LNCaP clone FGC (cell line): ENCODE measurements at regions not wholly inside any gene's neighbourhood (a gene's known extent, or its start where the extent isn't known, plus 50 kb on each side); places are given as distances from the start of the nearest gene placed in this dataset.

Experiments
- DNase-seq: peaks from one replicate; pipeline ENCODE4 v3.0.0-alpha.2; 2011; ENCODE audit warnings: low read depth
- H3K4me3 ChIP-seq: 2 replicates; pipeline ENCODE4 v1.5.1; 2011; ENCODE audit warnings: mild to moderate bottlenecking, low read depth, low read length, control low read depth
- TF ChIP-seq, protein P1 (sequence below): IDR thresholded peaks from 2 replicates; pipeline ENCODE4 v1.5.1; 2012; ENCODE audit warnings: mild to moderate bottlenecking; ENCODE audit not compliant: control insufficient read depth, insufficient read depth; ENCODE audit errors: extremely low read depth

DNA sequence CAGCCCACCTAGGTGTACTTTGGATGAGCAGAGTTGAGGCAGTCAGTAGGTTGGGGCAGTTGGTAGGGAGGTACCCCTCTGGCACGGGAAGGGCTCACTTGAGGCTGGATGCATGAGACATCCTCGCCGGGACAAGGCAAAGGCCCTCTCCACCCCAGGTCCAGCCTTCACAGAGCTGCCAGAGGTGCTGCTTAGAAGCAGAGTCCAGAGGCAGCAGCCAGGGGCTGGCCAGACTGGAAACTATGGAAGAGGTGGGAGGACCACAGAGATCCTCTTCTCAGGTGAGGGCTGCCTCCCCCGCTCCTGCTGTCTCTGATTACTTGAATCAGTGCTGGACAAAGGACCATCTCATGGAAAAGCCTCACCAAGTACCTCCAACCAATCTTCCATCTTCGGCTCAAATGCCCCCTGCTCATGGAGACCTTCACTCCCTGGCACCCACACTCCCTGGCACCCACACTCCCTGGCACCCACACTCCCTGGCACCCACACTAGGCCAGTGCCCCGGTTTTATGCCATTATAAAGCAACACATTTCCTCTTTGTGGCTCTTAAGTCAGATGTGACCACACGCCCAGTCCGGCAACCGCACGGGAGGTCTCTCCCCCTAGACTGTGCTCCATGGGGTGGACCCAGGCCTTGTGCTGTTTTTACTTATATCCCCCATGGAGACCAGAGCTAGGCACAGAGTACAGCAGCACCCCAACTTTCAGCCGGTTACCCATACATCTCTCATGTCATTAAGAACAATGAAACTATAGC lies 100.1 kb downstream of the YTHDF1 start:
- TF ChIP-seq, protein P1, sequence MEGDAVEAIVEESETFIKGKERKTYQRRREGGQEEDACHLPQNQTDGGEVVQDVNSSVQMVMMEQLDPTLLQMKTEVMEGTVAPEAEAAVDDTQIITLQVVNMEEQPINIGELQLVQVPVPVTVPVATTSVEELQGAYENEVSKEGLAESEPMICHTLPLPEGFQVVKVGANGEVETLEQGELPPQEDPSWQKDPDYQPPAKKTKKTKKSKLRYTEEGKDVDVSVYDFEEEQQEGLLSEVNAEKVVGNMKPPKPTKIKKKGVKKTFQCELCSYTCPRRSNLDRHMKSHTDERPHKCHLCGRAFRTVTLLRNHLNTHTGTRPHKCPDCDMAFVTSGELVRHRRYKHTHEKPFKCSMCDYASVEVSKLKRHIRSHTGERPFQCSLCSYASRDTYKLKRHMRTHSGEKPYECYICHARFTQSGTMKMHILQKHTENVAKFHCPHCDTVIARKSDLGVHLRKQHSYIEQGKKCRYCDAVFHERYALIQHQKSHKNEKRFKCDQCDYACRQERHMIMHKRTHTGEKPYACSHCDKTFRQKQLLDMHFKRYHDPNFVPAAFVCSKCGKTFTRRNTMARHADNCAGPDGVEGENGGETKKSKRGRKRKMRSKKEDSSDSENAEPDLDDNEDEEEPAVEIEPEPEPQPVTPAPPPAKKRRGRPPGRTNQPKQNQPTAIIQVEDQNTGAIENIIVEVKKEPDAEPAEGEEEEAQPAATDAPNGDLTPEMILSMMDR, result no peak
- DNase-seq, result no peak
- no peak overlapping the region for H3K4me3 ChIP-seq

DNA sequence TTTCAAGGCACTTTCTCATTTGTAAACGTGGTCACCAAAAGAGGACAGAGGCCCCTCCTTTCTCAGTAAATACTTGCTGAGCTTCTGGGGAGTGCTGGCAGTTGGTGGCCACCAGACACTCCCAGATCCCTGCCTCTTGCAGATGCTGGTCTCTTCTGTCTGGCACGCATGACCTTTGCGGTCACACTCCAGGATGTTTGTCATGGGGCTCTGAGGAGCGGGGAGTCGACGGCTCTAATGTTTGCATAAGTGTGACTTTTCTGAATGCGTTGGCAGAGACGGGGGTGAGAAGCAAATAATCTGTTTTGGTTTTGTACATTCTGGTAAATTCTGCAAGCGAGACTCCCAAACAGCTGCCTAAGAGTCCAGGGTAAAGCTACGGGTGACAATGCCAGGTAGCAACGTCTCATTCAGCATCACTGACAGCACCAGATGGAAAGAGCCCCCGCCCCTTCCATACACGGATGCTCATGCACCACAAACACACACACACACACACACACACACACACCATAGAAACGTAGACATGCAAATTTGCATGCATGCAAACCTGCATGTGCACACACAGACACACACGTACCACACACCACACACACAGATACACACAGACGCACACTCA lies 101.1 kb downstream of the YTHDF1 start:
- H3K4me3 ChIP-seq, result no peak overlapping the region
- TF ChIP-seq, protein P1, result no peak
- no peak for DNase-seq

DNA sequence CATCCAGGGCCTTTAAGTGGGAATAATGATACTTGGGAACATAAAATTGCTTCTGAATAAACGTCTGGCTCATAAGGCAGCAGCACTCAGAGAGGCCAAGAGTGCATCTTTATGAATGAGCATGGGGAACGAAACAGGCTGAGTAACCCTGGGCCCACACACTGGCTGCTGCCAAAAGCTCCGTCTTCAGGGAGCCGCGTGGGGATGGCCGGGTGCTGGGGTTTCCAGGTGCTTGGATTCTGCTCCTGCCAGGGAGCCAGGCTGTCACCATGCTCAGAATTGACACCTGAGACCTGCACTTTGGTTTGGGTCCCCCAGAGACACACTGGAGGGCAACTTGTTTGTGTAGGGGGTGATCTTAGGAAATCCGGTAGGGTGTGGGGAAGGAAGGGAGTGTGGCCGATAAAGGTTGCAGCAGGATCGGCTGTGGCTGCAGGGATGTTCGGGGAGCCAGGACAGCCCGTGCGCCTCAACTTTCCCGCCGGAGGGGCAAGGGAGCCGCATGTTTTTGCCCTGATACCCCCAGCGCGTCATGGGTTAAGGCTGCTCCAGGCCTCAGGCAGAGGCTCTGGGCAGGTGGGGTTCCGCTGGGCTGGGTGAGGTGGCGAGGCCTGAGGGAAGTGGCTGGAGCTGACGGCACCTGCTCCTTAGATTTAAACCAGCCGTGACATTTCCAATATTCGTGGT lies 101.8 kb downstream of the YTHDF1 start:
- no peak for DNase-seq
- TF ChIP-seq, protein P1, result no peak
- H3K4me3 ChIP-seq, result no peak overlapping the region

DNA sequence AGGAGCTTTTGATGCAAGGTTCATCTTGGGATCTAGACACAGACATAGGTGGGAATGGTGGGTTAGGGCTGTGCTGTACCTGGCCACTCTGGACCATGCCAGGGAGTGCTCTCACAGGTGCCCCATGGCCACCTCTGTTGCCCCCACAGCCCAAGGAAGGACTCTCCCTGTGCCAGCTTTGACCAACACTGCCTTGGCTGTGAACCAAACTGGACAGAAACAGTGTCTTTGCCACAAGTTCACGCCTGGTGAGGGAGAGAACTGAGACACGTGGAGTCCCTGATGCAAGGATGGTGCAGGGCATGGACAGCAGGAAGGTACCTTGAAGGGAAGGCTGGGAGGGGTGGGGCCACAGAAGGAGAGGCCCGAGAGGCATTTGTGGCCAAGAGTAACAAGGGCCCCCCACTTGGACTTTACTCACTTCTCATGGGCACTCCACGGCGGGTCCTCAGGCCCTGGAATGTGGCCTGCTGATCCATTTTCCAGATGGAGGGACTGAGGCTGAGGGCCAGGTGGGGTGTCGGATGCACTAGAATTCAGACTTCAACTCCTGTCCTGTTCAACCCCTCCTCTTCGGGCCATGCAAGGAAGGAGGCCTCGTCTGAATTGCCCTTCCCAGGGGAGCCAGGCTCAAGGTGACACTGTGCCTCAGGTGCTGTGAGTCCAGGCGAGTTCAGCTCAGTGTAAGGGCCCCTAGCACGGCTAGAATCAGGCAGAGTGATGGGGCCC lies 103.3 kb downstream of the YTHDF1 start:
- TF ChIP-seq, protein P1, result no peak
- no peak for DNase-seq
- no peak overlapping the region for H3K4me3 ChIP-seq

DNA sequence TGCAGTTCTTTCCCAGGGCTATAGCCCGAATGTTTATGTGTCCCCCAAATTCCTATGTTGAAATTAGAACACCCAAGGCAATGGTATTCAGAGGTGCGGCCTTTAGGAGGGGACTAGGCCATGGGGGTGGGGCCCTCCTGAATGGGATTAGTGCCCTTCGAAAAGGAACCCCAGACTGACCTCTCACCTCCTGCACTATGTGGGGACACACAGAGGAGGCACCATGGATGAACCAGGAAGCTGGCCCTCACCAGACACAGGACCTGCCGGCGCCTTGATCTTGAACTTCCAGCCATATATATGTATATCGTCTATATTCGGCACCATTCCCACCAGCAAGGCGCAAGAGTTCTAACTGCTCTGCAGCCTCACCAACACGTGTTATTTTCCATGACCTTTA lies 101.5 kb upstream of the BHLHE23 start:
- TF ChIP-seq, protein P1, result no peak
- H3K4me3 ChIP-seq, result no peak overlapping the region
- DNase-seq, result no peak

DNA sequence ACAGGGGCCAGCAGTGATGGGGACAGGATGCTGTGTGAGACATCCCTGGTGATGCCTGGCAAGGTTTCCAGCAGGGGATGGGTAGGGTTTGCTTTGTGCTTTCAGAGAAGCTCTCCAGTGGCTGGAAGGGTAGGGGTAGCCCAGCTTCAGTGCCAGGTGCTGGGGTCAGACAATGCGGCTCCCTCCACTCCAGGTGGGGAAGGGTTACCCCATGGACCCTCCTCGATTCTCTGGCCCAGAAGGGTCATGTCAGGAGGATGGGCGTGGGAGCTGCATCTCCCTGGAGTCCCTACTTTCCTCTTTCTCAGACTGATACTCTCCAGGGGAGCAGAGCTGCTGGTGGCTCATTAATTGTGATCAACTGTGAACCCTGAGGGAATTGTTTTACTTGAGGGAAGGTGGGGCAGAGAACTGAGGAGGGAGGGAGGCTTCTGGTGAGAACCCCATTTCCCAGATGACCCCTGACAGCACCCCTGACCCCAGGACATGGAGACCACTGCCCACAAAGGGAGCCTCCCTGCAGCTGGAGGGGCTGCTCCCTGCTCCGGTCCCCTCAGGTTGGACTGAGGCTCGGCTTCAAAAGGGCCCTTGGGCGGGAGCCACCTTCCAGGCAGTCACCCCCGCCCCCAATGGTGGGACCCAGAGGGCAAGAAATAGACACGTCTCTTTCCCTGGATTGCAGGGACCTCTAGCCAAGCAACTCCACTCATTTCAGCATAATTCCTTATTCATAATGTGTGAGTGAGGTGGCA lies 100.9 kb upstream of the BHLHE23 start:
- DNase-seq, result no peak
- H3K4me3 ChIP-seq, result no peak overlapping the region
- TF ChIP-seq, protein P1, result no peak
